GM12875 (cell line): ENCODE measurements at regions not wholly inside any gene's neighbourhood (a gene's known extent, or its start where the extent isn't known, plus 50 kb on each side); places are given as distances from the start of the nearest gene placed in this dataset.

Experiments used
- H3K4me3 ChIP-seq: one replicate; pipeline ENCODE4 v1.5.1; 2011; ENCODE audit warnings: low read depth, low read length, control low read depth
- TF ChIP-seq, protein P1 (sequence below): IDR thresholded peaks from 2 replicates; pipeline ENCODE4 v1.5.1; 2011; ENCODE audit warnings: low read depth, mild to moderate bottlenecking, control low read depth, inconsistent platforms, low read length, moderate library complexity, borderline replicate concordance; ENCODE audit not compliant: insufficient read depth

DNA sequence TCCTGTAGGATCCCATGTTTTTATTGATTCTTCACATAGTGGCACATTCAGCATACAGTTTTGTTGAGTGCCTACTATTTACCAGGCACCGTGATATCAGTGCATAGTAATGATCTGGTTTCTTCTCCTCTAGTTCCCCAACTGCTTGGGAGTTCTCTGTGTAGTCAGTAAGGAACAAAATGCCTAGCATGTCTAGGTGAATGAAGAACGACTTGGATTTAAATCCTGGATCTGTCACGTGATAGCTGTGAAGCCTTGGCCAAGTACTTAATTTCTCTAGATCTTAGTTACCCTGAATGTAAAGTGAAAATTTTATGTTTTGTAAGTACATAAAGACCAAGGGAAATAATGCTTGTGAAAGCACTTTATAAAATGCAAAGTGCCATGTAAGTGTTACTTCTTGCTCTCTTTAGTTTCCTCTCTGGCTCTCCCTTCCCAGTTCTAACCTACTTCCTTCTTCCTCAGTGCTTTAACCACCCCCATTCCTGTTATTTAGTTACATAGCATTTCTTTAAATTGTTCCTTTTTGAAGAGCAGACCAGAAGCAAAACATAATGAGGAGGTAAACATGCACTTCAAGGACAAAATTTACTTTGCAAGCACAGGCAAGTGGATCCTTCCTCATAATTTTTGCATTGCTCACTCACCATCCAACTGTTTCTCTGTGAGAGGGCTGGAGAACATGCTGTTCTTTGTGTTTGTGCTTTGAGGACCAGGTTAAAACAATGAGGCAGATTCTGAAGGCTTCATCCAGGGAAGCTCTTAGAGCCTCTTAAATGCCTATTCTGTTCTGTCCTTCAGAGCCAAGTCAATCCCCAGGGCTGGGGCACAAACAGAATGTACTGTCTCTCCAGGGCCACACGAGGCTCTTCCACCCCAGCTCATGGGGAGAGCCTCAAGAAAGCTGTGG lies 353.9 kb upstream of the TENM4 start:
- no peak overlapping the region for H3K4me3 ChIP-seq
- TF ChIP-seq, protein P1, sequence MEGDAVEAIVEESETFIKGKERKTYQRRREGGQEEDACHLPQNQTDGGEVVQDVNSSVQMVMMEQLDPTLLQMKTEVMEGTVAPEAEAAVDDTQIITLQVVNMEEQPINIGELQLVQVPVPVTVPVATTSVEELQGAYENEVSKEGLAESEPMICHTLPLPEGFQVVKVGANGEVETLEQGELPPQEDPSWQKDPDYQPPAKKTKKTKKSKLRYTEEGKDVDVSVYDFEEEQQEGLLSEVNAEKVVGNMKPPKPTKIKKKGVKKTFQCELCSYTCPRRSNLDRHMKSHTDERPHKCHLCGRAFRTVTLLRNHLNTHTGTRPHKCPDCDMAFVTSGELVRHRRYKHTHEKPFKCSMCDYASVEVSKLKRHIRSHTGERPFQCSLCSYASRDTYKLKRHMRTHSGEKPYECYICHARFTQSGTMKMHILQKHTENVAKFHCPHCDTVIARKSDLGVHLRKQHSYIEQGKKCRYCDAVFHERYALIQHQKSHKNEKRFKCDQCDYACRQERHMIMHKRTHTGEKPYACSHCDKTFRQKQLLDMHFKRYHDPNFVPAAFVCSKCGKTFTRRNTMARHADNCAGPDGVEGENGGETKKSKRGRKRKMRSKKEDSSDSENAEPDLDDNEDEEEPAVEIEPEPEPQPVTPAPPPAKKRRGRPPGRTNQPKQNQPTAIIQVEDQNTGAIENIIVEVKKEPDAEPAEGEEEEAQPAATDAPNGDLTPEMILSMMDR = no peak

DNA sequence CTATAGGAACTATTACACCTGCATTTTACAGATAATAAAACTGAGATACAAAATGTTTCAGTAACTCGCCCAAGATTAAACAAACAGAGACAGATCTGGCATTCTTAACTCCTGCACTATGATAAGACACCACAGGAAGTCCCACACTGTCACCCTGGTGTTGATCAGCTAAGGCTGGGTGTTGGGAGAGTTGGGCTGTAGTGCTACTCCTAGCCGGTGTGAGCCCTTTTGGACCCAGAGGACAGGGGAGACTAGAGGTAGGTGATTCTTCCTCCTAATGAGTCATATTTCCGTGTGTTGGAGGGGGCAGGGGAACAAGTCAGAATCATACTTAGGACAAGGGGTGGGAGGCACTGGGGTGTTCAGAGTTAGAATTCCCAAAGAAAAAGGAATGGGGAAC lies 353.2 kb upstream of the TENM4 start:
- TF ChIP-seq, protein P1 = no peak
- no peak overlapping the region for H3K4me3 ChIP-seq

DNA sequence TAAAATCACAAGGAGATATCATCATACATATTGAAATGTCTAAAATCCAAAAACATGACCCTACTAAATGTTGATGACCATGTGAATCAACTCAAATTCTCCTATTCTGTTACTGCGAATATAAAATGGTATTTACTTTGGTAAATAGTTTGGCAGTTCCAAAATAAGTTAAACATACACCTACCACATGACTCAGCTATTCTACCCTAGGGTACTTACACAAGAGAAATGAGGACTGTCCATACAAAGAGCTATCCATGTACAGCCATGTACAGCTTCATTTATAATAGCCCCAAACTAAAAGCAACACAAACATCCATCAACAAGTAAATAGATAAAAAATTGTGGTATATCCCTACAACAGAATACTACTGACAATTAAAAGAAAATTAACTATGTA lies 346.1 kb upstream of the TENM4 start:
- TF ChIP-seq, protein P1 = no peak

DNA sequence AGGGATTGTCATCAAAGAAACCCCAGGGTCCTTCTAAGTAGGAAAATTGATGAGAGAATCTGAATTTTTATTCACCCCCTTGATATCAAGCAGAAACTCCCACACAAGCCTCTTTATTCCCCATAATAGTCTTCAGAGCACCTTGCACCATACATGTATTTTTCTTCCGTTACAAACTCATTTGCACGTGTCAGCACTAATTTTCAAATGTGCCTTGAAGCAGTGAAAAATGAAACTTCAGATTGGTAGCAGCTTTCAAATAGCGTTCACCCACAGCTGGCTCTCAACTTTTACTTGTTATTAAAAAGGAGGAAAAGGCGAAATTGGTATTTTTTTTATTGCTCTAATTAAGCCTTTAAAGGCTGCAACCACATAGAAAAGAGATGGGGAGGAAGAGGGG lies 343.0 kb upstream of the TENM4 start:
- no peak overlapping the region for H3K4me3 ChIP-seq
- TF ChIP-seq, protein P1 = no peak

More for the DNA sequence above, 346.1 kb upstream of the TENM4 start:
- H3K4me3 ChIP-seq = no peak overlapping the region

DNA sequence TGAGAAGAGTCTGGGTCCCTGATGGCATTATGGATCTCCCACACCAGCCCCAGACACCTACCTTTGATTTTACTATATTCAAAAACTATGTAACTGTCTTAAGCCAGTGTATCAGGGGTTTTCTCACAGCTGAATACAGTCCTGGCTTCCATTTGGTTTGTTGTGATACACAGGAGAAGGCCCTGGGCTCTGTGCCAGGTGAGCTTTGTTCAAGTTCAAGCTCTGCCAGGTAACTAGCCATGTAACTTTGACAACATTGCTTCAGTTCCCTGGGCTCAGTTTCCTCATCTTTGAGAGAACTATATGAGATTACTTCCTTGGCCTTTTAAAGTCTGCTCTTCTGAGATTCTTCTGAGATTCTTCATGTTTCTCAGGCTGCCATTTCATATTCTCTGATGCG lies 327.5 kb upstream of the TENM4 start:
- TF ChIP-seq, protein P1 = no peak
- no peak overlapping the region for H3K4me3 ChIP-seq

DNA sequence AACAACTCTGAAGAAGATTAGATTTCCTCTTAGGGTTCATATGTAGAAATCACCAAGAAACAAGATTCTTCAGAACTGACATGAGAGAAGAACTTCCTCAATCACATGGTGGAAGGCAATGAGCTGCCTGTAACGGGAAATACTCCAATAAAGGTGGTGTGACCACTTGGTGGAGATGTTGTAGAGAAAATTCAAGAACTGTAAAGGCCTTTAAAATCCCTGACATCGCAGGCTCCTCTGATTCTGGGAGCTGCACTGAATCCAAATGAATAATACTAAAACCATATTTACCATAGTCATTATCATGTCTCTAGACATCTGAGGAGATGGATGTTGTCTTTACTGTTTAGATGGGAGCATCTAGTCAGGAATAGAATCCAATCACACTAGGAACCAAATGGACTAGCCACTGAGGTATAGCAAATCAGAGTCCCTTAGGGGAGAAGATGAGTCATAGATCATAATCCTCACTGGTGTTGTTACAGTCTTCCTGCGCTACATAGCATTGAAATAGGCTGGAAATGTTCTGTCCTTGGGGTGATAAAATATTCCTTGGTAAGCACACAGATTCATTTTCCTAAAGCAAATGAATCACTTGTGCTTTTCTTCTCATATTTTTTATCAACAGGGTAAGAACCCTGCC lies 321.6 kb upstream of the TENM4 start:
- no peak overlapping the region for H3K4me3 ChIP-seq
- TF ChIP-seq, protein P1 = no peak
